ENCODE measurements at regions not wholly inside any gene's neighbourhood (a gene's known extent, or its start where the extent isn't known, plus 50 kb on each side); places are given as distances from the start of the nearest gene placed in this dataset.

DNA sequence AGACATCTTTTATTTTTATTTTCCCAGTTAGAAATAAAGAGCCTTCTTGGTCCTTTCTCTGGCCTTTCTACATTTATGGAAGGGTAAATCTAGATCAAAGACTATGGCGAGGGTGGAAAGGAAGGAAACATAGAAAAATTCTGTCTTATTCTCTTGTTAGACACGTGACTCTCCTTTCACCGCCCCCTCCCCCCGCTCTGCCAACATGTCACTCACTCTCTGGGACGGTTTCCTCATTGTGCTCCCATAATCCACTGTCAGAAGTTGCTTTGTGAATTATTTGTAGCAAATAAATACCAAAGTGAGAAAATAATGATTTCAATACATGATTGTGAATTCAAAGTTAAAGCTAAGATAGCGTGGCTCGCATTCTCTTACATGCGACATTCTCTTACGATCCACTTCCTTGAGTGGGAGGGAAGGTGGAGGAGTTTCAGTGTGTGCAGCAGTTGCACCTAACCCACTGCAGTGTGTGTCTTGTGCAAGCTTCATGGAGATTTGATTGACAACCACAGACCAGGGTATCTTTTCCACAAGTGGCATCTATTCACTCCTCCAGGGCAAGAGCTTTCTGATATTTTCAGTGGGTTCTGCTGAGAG lies 423.0 kb upstream of the KIF2A start (continued):
- TF ChIP-seq CTCF (IDR thresholded peaks at IDR 0.05) = no peak
- TF ChIP-seq ZFP36 (IDR thresholded peaks at IDR 0.05; ENCODE audit: borderline replicate concordance, partially characterized antibody) = no peak
- TF ChIP-seq RARB (CRISPR knock-in tag; IDR thresholded peaks at IDR 0.05) = no peak
- TF ChIP-seq NPAS2 (CRISPR knock-in tag; IDR thresholded peaks at IDR 0.05; ENCODE audit: borderline replicate concordance) = no peak
- no peak for TF ChIP-seq TFCP2L1 (CRISPR knock-in tag; IDR thresholded peaks at IDR 0.05)

DNA sequence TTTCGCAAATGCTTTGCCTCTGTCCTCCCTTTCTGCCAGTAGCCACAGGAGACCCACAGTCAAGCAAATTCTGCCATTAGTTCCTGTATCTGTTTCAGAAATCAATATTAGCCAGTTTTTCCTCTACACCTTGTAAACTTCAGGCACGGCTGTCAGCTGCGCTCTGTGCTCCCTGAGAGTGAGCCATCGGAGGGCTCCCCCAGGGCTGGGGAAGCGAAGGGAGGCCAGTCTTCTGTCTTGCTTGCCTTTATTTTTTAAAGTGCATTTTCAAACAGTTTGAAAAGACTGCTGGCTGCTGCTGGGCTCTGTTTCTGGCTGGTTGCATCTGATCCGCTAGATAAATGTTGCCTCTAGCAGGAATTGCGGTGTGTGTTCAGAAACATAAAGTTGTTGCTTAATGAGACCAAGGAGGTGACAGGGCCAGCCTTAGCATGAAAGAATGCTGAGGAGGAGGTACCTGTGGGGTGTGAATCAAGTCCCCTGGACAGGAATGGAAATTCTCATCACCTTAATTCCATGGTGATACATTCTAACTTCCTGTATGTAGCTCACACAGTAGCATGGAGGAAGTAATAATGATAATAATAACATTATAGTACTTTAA lies 421.7 kb upstream of the KIF2A start:
- POLR2A ChIA-PET = no interaction called here
- FAIRE-seq (no peak), DNase-seq (ENCODE audit: low read depth in 1 of 2, low spot score in 1 of 2) (no peak), ATAC-seq (no peak)
- no peak overlapping the region for H3K27ac ChIP-seq
- no peaks in the 10 kb centered on the region for H3K4me1 ChIP-seq
- no peak overlapping the region for H3K4me2 ChIP-seq
- TF ChIP-seq HDAC2 (IDR thresholded peaks at IDR 0.05) (no peak), BHLHE40 (IDR thresholded peaks at IDR 0.05; ENCODE audit: low read depth, low read length) (no peak), NFE2L2 (conservative IDR thresholded peaks at IDR 0.05; ENCODE audit: low read length) (no peak), HOXB13 (CRISPR knock-in tag; IDR thresholded peaks at IDR 0.05; ENCODE audit: low read depth) (no peak), NR3C1 (IDR thresholded peaks at IDR 0.05) (no peak), CBX8 (IDR thresholded peaks at IDR 0.05) (no peak)
- TF ChIP-seq, protein P1, sequence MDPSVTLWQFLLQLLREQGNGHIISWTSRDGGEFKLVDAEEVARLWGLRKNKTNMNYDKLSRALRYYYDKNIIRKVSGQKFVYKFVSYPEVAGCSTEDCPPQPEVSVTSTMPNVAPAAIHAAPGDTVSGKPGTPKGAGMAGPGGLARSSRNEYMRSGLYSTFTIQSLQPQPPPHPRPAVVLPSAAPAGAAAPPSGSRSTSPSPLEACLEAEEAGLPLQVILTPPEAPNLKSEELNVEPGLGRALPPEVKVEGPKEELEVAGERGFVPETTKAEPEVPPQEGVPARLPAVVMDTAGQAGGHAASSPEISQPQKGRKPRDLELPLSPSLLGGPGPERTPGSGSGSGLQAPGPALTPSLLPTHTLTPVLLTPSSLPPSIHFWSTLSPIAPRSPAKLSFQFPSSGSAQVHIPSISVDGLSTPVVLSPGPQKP (IDR thresholded peaks at IDR 0.05; ENCODE audit: low read depth, low read length) = no peak
- 79% methylated on average over 7 of the region's 7 CpGs for WGBS (ENCODE audit: missing lambda C conversion rate)
- no peak overlapping the region for H3K4me3 ChIP-seq
- no peaks in the 10 kb centered on the region for H3K9me3 ChIP-seq
- CTCF ChIA-PET = no interaction called here

GRCh38 chr5:61886214-61886613 lies 419.8 kb upstream of the KIF2A start:
- Histone ChIP-seq H3K9me3 (no peaks in the 10 kb centered on the region), H3K4me3 (no peak overlapping the region), H3K27ac (no peak overlapping the region), H3K4me1 (no peaks in the 10 kb centered on the region), H3K4me2 (no peak overlapping the region)
- DNase-seq (ENCODE audit: low read depth in 1 of 2, low spot score in 1 of 2) (no peak), FAIRE-seq (no peak), ATAC-seq (no peak)
- POLR2A ChIA-PET = no interaction called here
- CTCF ChIA-PET = no interaction called here
- no peak for TF ChIP-seq NFE2L2 (conservative IDR thresholded peaks at IDR 0.05; ENCODE audit: low read length)
- no peak for TF ChIP-seq TP53 (CRISPR knock-in tag; IDR thresholded peaks at IDR 0.05)
- TF ChIP-seq PBX3 (IDR thresholded peaks at IDR 0.05) = no peak
- no peak for TF ChIP-seq FOXS1 (CRISPR knock-in tag; IDR thresholded peaks at IDR 0.05)
- TF ChIP-seq, protein P2, sequence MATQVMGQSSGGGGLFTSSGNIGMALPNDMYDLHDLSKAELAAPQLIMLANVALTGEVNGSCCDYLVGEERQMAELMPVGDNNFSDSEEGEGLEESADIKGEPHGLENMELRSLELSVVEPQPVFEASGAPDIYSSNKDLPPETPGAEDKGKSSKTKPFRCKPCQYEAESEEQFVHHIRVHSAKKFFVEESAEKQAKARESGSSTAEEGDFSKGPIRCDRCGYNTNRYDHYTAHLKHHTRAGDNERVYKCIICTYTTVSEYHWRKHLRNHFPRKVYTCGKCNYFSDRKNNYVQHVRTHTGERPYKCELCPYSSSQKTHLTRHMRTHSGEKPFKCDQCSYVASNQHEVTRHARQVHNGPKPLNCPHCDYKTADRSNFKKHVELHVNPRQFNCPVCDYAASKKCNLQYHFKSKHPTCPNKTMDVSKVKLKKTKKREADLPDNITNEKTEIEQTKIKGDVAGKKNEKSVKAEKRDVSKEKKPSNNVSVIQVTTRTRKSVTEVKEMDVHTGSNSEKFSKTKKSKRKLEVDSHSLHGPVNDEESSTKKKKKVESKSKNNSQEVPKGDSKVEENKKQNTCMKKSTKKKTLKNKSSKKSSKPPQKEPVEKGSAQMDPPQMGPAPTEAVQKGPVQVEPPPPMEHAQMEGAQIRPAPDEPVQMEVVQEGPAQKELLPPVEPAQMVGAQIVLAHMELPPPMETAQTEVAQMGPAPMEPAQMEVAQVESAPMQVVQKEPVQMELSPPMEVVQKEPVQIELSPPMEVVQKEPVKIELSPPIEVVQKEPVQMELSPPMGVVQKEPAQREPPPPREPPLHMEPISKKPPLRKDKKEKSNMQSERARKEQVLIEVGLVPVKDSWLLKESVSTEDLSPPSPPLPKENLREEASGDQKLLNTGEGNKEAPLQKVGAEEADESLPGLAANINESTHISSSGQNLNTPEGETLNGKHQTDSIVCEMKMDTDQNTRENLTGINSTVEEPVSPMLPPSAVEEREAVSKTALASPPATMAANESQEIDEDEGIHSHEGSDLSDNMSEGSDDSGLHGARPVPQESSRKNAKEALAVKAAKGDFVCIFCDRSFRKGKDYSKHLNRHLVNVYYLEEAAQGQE (IDR thresholded peaks at IDR 0.05) = no peak
- no peak for TF ChIP-seq CTCF (IDR thresholded peaks at IDR 0.05)
- TF ChIP-seq POLR2AphosphoS2 (conservative IDR thresholded peaks at IDR 0.05; ENCODE audit: low read length) = no peak
- TF ChIP-seq SMC3 (IDR thresholded peaks at IDR 0.05) = no peak
- TF ChIP-seq HES2 (IDR thresholded peaks at IDR 0.05) = no peak
- TF ChIP-seq BHLHE40 (IDR thresholded peaks at IDR 0.05; ENCODE audit: low read depth, low read length) = no peak
- no peak for TF ChIP-seq RARB (CRISPR knock-in tag; IDR thresholded peaks at IDR 0.05)
- no peak for TF ChIP-seq NR3C1 (IDR thresholded peaks at IDR 0.05)
- no peak for TF ChIP-seq HOXB5 (CRISPR knock-in tag; IDR thresholded peaks at IDR 0.05)
- TF ChIP-seq EHMT2 (IDR thresholded peaks at IDR 0.05; ENCODE audit: low read depth) = no peak
- TF ChIP-seq, protein P3, sequence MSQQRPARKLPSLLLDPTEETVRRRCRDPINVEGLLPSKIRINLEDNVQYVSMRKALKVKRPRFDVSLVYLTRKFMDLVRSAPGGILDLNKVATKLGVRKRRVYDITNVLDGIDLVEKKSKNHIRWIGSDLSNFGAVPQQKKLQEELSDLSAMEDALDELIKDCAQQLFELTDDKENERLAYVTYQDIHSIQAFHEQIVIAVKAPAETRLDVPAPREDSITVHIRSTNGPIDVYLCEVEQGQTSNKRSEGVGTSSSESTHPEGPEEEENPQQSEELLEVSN (IDR thresholded peaks at IDR 0.05; ENCODE audit: borderline replicate concordance, low read depth) = no peak
- no peak for TF ChIP-seq RFX5 (IDR thresholded peaks at IDR 0.05)
- TF ChIP-seq HEYL (CRISPR knock-in tag; IDR thresholded peaks at IDR 0.05) = no peak
